Loucy (cell line): ENCODE measurements at regions not wholly inside any gene's neighbourhood (a gene's known extent, or its start where the extent isn't known, plus 50 kb on each side); places are given as distances from the start of the nearest gene placed in this dataset.

Experiments used
- EZH2phosphoT487 ChIP-seq: fragments of 200-600 bp; IDR thresholded peaks from 2 replicates; pipeline ENCODE4 v1.6.1; 2018; ENCODE audit warnings: antibody characterized with exemption, mild to moderate bottlenecking, moderate library complexity, borderline replicate concordance
- TF ChIP-seq, protein P1 (sequence below): fragments of 200-600 bp; sonication (generic); conservative IDR thresholded peaks from 2 replicates; pipeline ENCODE4 v1.5.1; 2014; ENCODE audit warnings: mild to moderate bottlenecking, antibody characterized with exemption, low read length

DNA sequence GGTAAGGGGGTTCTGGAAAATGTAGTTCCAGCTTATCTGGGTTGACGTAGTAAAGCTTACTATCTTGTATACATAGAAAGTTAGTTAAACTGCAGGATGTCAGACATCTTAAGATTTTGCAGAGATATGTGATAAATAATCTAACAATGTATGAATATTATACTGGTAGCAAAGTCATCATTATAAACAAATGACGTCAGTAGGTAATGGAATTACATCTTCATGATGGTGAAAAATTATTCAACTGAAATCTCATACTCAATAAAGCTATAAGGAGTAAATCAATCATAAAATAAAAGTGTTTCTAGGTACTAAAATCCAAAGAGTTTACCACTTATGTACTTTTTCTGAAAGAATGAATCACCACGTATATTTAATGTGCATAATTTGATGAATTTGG lies 217.3 kb upstream of the CDH10 start:
- TF ChIP-seq, protein P1, sequence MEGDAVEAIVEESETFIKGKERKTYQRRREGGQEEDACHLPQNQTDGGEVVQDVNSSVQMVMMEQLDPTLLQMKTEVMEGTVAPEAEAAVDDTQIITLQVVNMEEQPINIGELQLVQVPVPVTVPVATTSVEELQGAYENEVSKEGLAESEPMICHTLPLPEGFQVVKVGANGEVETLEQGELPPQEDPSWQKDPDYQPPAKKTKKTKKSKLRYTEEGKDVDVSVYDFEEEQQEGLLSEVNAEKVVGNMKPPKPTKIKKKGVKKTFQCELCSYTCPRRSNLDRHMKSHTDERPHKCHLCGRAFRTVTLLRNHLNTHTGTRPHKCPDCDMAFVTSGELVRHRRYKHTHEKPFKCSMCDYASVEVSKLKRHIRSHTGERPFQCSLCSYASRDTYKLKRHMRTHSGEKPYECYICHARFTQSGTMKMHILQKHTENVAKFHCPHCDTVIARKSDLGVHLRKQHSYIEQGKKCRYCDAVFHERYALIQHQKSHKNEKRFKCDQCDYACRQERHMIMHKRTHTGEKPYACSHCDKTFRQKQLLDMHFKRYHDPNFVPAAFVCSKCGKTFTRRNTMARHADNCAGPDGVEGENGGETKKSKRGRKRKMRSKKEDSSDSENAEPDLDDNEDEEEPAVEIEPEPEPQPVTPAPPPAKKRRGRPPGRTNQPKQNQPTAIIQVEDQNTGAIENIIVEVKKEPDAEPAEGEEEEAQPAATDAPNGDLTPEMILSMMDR, result no peak
- TF ChIP-seq EZH2phosphoT487, result no peak
